Spleen (tissue), 11 donors: ENCODE measurements at regions not wholly inside any gene's neighbourhood (a gene's known extent, or its start where the extent isn't known, plus 50 kb on each side); places are given as distances from the start of the nearest gene placed in this dataset.

ENCODE experiments used
- DNase-seq: peaks from one replicate; pipeline ENCODE4 v3.0.0-alpha.2; 2020
- H3K27ac ChIP-seq, 8 donors: fragments of 200-600 bp; sonication (generic) in 7 of 8; 1 replicate in 4 of 8; 2 replicates in 4 of 8; pipeline versions ENCODE4 v1.5.0 to v1.8.0; 2016 to 2021; ENCODE audit warnings: inconsistent platforms in 4 of 8, mild to moderate bottlenecking in 4 of 8, moderate library complexity in 1 of 8
- H3K27me3 ChIP-seq, 7 donors: fragments of 200-600 bp; sonication (generic) in 6 of 7; replicated peaks in 1 of 7; 1 replicate in 4 of 7; 2 replicates in 3 of 7; pipeline versions ENCODE4 v1.5.0 to v1.8.0; 2016 to 2021; ENCODE audit warnings: inconsistent platforms in 3 of 7, mild to moderate bottlenecking in 1 of 7
- H3K36me3 ChIP-seq, 6 donors: fragments of 200-600 bp; sonication (generic) in 5 of 6; 1 replicate in 4 of 6; 2 replicates in 2 of 6; pipeline versions ENCODE4 v1.5.0 to v1.8.0; 2016 to 2021; ENCODE audit warnings: inconsistent platforms in 2 of 6
- H3K4me1 ChIP-seq, 6 donors: fragments of 200-600 bp; sonication (generic) in 5 of 6; 1 replicate in 3 of 6; 2 replicates in 3 of 6; pipeline versions ENCODE4 v1.5.0 to v1.8.0; 2016 to 2021; ENCODE audit warnings: inconsistent platforms in 3 of 6
- H3K4me3 ChIP-seq, 8 donors: fragments of 200-600 bp; sonication (generic) in 7 of 8; 1 replicate in 4 of 8; 2 replicates in 4 of 8; pipeline versions ENCODE4 v1.5.0 to v1.8.0; 2016 to 2021; ENCODE audit warnings: inconsistent platforms in 4 of 8, mild to moderate bottlenecking in 4 of 8, moderate library complexity in 2 of 8
- H3K9me3 ChIP-seq, 8 donors: fragments of 200-600 bp; sonication (generic) in 7 of 8; 1 replicate in 4 of 8; 2 replicates in 4 of 8; pipeline versions ENCODE4 v1.5.0 to v1.8.0; 2016 to 2021; ENCODE audit warnings: inconsistent platforms in 4 of 8
- POLR2A ChIP-seq, 3 donors: fragments of 450-650 bp; IDR thresholded peaks; one replicate each; pipeline ENCODE4 v1.5.1; 2017; ENCODE audit warnings: antibody characterized with exemption in 3 of 3, mild to moderate bottlenecking in 1 of 3
- POLR2AphosphoS5 ChIP-seq, 3 donors: sonication (generic); formaldehyde crosslinking; IDR thresholded peaks; one replicate each; pipeline ENCODE4 v1.5.1; 2017; ENCODE audit warnings: antibody characterized with exemption in 3 of 3
- WGBS, 5 donors: extraction: QIAGEN DNeasy Blood & Tissue Kit in 3 of 5; methylation state at CpG; one replicate each; pipeline versions ENCODE4 v1.1.5 to v1.1.7; 2013 to 2018; 5-methylcytosine and 5-hydroxymethylcytosine counted together
- intact Hi-C: fragments of 100-400 bp; cut with DNase I; formaldehyde crosslinking; loops from one replicate; pipeline ENCODE4 v1.15.0; 2023; ENCODE audit warnings: low total_unique reads
- TF ChIP-seq, protein P1 (sequence below), 11 experiments: fragments of 200-600 bp in 7 of 11; fragments of 450-650 bp in 4 of 11; sonication (generic) in 4 of 11; IDR thresholded peaks in 8 of 11; conservative IDR thresholded peaks in 3 of 11; 1 replicate in 7 of 11; 2 replicates in 4 of 11; pipeline versions ENCODE4 v1.4.0 to v1.8.0; 2016 to 2021; ENCODE audit warnings: antibody characterized with exemption in 11 of 11, inconsistent platforms in 4 of 11, mild to moderate bottlenecking in 1 of 11
- donor health status: healthy with polysubstance abuse.
- donor health status: DM: no; HTN: no; CAD: no; lungs with moderate emphysema.
- donor health status: DM: no; HTN: no; CAD: no.
- donor health status: Bipolar disorder and iron deficiency.
- donor health status: healthy.
- donor health status: DM: no; HTN: no; CAD: no.
- donor health status: DM: yes; HTN: yes; CAD: no.

DNA sequence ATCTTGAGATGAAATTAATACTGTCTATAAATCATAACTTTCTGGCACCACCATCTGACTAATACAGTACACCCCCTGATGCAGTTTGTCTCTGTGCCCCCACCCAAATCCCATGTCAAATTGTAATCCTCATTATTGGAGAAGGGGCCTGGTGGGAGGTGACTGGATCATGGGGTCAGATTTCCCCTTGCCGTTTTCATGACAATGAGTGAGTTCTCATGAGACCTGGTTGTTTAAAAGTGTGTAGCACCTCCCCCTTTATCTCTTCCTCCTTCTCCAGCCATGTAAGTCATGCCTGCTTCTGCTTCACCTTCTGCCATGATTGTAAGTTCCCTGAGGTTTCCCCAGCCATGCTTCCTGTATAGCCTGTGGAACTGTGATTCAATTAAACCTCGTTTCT, 78.7 kb upstream of the CDH6 start:
- H3K4me3 ChIP-seq, result no peak overlapping the region
- 55 to 72% (median 65%) methylated on average over 2 of the region's 2 CpGs for WGBS, 5 donors
- no peak for DNase-seq
- no peaks in the 10 kb centered on the region for H3K4me1 ChIP-seq
- intact Hi-C loops, result no loop called here
- no peaks in the 10 kb centered on the region for H3K36me3 ChIP-seq
- no peaks in the 10 kb centered on the region for H3K9me3 ChIP-seq
- no peak for TF ChIP-seq POLR2AphosphoS5 (IDR thresholded peaks at IDR 0.05)
- no peak for TF ChIP-seq POLR2A (IDR thresholded peaks at IDR 0.05)
- TF ChIP-seq, protein P1, sequence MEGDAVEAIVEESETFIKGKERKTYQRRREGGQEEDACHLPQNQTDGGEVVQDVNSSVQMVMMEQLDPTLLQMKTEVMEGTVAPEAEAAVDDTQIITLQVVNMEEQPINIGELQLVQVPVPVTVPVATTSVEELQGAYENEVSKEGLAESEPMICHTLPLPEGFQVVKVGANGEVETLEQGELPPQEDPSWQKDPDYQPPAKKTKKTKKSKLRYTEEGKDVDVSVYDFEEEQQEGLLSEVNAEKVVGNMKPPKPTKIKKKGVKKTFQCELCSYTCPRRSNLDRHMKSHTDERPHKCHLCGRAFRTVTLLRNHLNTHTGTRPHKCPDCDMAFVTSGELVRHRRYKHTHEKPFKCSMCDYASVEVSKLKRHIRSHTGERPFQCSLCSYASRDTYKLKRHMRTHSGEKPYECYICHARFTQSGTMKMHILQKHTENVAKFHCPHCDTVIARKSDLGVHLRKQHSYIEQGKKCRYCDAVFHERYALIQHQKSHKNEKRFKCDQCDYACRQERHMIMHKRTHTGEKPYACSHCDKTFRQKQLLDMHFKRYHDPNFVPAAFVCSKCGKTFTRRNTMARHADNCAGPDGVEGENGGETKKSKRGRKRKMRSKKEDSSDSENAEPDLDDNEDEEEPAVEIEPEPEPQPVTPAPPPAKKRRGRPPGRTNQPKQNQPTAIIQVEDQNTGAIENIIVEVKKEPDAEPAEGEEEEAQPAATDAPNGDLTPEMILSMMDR (IDR thresholded peaks at IDR 0.05 in 8 of 11, conservative IDR thresholded peaks at IDR 0.05 in 3 of 11), result no peak
- no peak overlapping the region for H3K27ac ChIP-seq
- no peaks in the 10 kb centered on the region for H3K27me3 ChIP-seq

DNA sequence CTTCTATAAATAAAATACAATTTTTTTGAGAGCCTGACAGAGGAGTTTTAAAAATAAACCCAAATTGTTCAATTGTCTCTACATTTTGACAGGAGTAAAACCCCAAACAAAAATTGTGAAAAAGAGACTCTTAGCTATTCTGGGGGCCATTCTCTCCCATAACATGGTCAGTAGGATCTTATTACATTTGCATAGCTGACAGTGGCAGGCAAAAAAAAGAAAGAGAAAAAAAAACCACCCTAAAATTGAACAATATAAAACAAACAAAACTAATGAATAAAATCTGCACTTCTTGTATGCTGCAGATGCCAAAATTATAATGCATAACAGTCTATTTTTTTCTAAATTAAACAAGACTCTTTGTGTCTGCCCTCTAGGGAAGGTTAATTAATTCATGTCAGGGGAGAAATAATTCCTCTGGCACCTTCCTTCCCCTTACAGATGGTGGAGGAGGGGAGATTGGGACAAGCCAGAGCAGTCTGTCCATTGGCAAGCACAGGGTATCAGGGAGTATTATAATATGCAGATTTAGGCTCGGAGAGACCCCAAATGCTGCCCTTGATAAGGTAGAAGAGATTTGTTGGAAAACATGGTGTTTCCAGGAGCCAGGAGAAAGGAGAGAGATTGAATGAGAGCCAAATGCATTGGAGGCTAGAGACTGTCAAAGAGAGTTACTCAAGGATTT, 79.7 kb upstream of the CDH6 start:
- H3K27me3 ChIP-seq, result no peaks in the 10 kb centered on the region
- H3K9me3 ChIP-seq, result no peaks in the 10 kb centered on the region
- intact Hi-C loops, result no loop called here
- no peaks in the 10 kb centered on the region for H3K4me1 ChIP-seq
- H3K27ac ChIP-seq, result no peak overlapping the region
- WGBS, 5 donors, result 68 to 90% (median 76%) methylated on average over 1 of the region's 1 CpG
- no peak overlapping the region for H3K4me3 ChIP-seq
- no peak for TF ChIP-seq POLR2A (IDR thresholded peaks at IDR 0.05)
- no peak for TF ChIP-seq POLR2AphosphoS5 (IDR thresholded peaks at IDR 0.05)
- TF ChIP-seq, protein P1 (IDR thresholded peaks at IDR 0.05 in 8 of 11, conservative IDR thresholded peaks at IDR 0.05 in 3 of 11), result no peak
- no peak for DNase-seq
- H3K36me3 ChIP-seq, result no peaks in the 10 kb centered on the region

DNA sequence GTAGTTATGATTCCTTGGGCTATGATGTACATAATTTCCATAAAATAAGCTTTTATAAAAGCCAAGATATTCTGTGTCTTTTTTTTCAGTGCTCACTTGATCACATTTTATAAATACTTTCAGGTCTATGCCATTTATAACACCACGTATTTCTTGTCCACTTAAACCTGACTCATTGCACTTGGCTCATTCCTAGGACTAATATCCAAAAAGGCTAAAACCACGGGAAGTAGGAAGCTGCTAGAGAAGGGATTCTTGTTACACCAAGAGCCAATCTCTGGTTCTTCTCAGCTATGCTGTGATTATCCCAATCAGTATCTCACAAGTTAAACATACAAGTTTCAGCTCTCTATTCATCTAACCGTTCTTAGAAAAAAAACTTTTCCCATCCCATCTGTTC, 80.4 kb upstream of the CDH6 start:
- intact Hi-C loops, result no loop called here

DNA sequence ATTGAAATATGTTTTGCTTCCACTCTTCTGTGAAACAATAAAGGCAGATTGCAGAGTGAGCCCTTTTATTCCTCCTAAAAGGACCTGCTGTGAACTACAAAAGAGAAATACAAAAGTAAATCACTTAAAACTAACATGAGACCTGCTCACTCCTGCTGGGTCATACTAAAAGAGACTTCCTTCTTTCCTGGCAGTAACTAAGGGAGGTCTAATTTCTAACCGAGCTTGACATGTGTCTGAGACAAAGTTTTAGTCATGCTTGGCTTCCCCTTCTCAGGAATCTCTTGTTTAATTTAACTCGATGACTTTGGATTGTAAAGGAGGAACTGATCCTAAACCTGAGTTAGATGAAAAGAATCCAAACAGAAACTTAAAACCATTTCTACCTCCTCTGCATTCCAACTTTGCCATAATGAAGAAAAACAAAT, 86.4 kb upstream of the CDH6 start:
- Histone ChIP-seq H3K4me3 (no peak overlapping the region), H3K27ac (no peak overlapping the region), H3K27me3 (no peaks in the 10 kb centered on the region), H3K36me3 (no peaks in the 10 kb centered on the region), H3K9me3 (no peaks in the 10 kb centered on the region), H3K4me1 (no peaks in the 10 kb centered on the region)
- 17 to 28% (median 18%) methylated on average over 2 of the region's 2 CpGs for WGBS, 5 donors
- intact Hi-C loops, result no loop called here
- no peak for DNase-seq
- no peak for TF ChIP-seq POLR2A (IDR thresholded peaks at IDR 0.05)

More for the DNA sequence above, 80.4 kb upstream of the CDH6 start:
- H3K27me3 ChIP-seq, result no peaks in the 10 kb centered on the region
- H3K36me3 ChIP-seq, result no peaks in the 10 kb centered on the region
- TF ChIP-seq POLR2AphosphoS5 (IDR thresholded peaks at IDR 0.05) (no peak), POLR2A (IDR thresholded peaks at IDR 0.05) (no peak)
- TF ChIP-seq, protein P1 (IDR thresholded peaks at IDR 0.05 in 8 of 11, conservative IDR thresholded peaks at IDR 0.05 in 3 of 11), result no peak
- WGBS, 5 donors, result 52 to 76% (median 67%) methylated on average over 3 of the region's 3 CpGs
- DNase-seq, result no peak
- no peak overlapping the region for H3K27ac ChIP-seq
- no peaks in the 10 kb centered on the region for H3K9me3 ChIP-seq
- no peak overlapping the region for H3K4me3 ChIP-seq
- H3K4me1 ChIP-seq, result no peaks in the 10 kb centered on the region
